Type B pancreatic cell (in vitro differentiated cells): ENCODE measurements at regions not wholly inside any gene's neighbourhood (a gene's known extent, or its start where the extent isn't known, plus 50 kb on each side); places are given as distances from the start of the nearest gene placed in this dataset.

Experiments used
- DNase-seq: peaks from one replicate; pipeline ENCODE4 v3.0.0; 2021; ENCODE audit warnings: mixed read lengths; ENCODE audit not compliant: unreplicated experiment; ENCODE audit errors: extremely low spot score
- H3K27ac Mint-ChIP-seq: 2 replicates; pipeline ENCODE4 v1.8.0; 2021; ENCODE audit warnings: mild to moderate bottlenecking, mixed read lengths
- H3K27me3 Mint-ChIP-seq: 2 replicates; pipeline ENCODE4 v1.8.0; 2021; ENCODE audit warnings: mixed read lengths
- H3K36me3 Mint-ChIP-seq: 2 replicates; pipeline ENCODE4 v1.8.0; 2021; ENCODE audit warnings: mixed read lengths
- H3K4me1 Mint-ChIP-seq: one replicate; pipeline ENCODE4 v1.8.0; 2021; ENCODE audit warnings: mixed read lengths; ENCODE audit not compliant: unreplicated experiment
- H3K4me3 Mint-ChIP-seq: 2 replicates; pipeline ENCODE4 v1.8.0; 2021; ENCODE audit warnings: mild to moderate bottlenecking, mixed read lengths
- H3K9me3 Mint-ChIP-seq: 2 replicates; pipeline ENCODE4 v1.8.0; 2021; ENCODE audit warnings: mixed read lengths
- TF ChIP-seq, protein P1 (sequence below): fragments of 200-600 bp; sonication (generic); conservative IDR thresholded peaks from 2 replicates; pipeline ENCODE4 v1.5.0; 2021; ENCODE audit warnings: antibody characterized with exemption, mild to moderate bottlenecking

DNA sequence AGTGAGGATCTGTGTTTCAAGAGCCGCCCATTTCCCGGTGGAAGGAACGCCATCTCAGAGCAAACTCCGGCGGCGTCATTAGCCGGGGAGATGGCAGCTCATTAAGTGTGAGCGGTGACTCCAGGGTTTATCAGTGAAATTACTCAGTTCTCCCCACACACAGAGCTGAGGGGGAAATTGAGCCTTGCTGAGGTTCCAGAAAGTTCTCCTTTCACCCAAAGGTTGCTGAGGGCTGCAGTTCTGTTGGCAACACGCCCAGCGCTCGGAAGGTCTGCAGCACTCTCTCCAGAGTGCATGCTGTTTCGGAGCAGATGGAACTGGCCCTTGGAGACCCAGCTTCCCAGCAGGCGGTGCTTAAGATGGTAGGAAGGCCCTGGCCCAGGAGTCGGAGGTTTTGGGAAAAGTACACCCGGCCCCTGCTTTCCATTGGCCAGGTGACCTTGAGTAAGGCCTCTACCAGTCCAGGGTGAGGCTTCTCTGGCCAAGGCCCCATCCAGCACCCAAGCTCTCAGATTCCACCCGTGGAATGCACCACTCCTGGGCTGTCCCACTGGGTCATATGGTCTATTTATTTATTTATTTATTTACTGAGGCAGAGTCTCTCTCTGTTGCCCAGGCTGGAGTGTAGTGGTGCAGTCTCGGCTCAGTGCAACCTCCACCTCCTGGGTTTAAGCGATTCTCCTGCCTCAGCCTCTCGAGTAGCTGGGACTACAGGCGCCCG lies 167.7 kb upstream of the CIBAR2 start:
- H3K27me3 Mint-ChIP-seq: peaks cover 8% of the 10 kb centered on the region
- TF ChIP-seq, protein P1, sequence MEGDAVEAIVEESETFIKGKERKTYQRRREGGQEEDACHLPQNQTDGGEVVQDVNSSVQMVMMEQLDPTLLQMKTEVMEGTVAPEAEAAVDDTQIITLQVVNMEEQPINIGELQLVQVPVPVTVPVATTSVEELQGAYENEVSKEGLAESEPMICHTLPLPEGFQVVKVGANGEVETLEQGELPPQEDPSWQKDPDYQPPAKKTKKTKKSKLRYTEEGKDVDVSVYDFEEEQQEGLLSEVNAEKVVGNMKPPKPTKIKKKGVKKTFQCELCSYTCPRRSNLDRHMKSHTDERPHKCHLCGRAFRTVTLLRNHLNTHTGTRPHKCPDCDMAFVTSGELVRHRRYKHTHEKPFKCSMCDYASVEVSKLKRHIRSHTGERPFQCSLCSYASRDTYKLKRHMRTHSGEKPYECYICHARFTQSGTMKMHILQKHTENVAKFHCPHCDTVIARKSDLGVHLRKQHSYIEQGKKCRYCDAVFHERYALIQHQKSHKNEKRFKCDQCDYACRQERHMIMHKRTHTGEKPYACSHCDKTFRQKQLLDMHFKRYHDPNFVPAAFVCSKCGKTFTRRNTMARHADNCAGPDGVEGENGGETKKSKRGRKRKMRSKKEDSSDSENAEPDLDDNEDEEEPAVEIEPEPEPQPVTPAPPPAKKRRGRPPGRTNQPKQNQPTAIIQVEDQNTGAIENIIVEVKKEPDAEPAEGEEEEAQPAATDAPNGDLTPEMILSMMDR: no peak
- H3K4me3 Mint-ChIP-seq: no peak overlapping the region
- H3K36me3 Mint-ChIP-seq: no peaks in the 10 kb centered on the region
- no peak overlapping the region for H3K27ac Mint-ChIP-seq
- no peaks in the 10 kb centered on the region for H3K9me3 Mint-ChIP-seq
- peaks cover 35% of the 10 kb centered on the region for H3K4me1 Mint-ChIP-seq
- no peak for DNase-seq

DNA sequence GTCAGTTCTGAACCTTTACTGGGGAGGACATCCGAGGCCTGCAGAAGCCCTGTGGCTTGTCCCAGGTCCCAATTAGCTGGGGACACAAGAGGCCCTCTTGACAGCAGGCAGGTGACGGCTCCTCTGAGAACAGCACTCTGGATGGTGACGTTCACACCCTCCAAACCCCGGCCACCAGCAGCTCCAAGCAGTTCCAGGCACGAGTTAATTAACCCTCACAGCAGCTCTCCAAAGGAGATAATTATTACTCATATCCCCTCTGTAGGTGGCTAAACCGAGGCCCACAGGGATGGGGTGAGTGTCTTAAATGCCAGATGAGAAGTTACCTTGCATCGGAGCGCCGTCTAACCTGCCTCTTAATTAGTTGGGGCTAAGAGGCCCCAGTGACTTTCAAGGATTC lies 168.9 kb upstream of the CIBAR2 start:
- TF ChIP-seq, protein P1: no peak
- no peaks in the 10 kb centered on the region for H3K9me3 Mint-ChIP-seq
- H3K4me3 Mint-ChIP-seq: no peak overlapping the region
- peaks cover 8% of the 10 kb centered on the region for H3K27me3 Mint-ChIP-seq
- H3K4me1 Mint-ChIP-seq: peaks cover 38% of the 10 kb centered on the region
- DNase-seq: no peak
- no peak overlapping the region for H3K27ac Mint-ChIP-seq
- no peaks in the 10 kb centered on the region for H3K36me3 Mint-ChIP-seq

DNA sequence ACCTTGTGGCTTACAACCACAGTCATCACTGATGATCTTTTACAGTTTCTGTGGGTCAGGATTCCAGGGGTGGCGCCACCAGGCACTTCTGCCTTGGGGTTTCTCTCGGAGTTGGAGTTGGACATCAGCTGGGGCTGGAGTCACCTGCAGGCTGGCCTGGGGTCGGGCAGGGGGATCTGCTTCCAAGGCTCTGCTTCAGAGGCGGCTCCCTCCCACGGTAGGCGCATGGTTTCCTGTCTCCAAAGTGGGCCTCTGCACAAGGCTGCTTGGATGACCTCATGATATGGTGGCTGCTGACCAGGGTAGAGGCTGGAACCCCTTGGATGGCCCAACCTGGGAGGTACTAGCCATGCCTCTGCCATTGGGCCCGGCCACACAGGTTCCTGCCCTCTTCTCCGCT lies 170.6 kb upstream of the CIBAR2 start:
- TF ChIP-seq, protein P1: no peak
- Mint-ChIP-seq H3K4me3 (no peak overlapping the region), H3K27ac (no peak overlapping the region), H3K36me3 (no peaks in the 10 kb centered on the region), H3K4me1 (peaks cover 52% of the 10 kb centered on the region), H3K9me3 (no peaks in the 10 kb centered on the region), H3K27me3 (peaks cover 14% of the 10 kb centered on the region)
- DNase-seq: no peak

DNA sequence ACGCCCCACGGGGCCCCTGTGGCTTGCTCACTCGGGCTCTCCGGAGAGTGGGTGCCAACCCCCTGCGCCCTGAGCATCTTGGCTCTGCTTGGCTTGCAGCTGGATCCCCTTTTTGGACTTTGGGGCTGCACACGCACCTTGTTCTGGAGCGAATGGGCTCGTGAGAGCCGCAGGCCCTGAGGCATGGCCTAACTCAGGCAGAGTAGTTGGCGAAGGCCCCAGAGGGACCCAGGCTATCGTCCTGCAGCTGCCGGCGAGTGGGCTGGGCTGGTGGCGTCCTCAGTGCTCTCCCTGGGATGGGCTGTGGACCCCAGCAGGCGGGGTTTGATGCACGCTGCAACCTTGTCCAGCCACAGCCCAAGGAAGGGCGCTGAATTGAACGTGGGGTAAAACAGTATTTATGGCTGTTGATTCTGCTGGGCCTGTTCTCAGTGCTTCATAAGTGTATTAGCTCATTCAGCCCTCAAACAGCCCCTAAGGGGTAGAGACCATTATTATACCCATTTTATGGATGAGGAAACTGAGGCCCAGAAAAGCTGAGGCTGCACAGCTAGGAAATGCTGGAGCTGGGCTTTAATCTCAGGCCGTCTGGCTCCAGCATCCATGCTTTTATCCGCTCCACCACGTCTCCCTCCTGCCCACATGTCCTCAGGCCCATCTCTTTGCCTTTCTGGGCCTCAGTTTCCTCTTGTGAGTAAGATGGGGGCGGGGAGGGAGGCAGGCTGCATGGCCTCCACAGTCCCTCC lies 171.2 kb upstream of the CIBAR2 start:
- Mint-ChIP-seq H3K36me3 (no peaks in the 10 kb centered on the region), H3K27me3 (peaks cover 14% of the 10 kb centered on the region), H3K4me3 (no peak overlapping the region), H3K9me3 (no peaks in the 10 kb centered on the region), H3K27ac (no peak overlapping the region), H3K4me1 (peaks cover 48% of the 10 kb centered on the region)
- DNase-seq: no peak
- TF ChIP-seq, protein P1: no peak

DNA sequence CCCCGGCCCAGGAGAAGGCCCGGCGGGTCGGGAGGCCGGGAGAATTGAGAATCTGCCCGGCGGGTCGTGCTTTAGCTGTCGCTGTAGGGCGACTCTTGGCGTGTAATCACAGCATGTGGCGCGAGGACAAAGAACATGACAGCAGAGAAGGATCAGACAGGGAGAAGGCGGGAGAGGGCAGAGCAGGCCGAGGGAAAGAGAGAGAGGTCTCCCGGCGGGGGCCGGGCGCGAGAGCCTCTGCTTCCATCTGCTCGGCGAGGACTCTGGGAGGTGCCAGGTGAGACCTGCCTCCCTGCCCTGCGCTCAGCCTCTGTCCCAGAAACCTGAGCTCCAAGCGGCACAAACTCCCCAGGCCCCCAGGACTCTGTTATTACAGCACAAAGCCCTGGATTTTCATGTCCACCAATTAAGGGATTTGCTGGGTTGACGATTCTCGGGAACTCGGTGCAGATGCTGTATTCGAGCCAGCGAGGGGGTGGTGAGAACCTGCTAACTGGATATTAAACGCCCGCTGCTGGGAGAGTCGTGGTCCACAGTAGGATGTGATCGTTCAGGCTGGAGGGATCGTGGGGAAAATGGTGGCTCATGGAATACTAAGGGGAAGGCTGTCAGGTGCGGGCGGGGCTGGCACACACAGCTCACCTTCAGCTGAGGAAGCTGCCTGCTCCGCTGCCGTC lies 172.0 kb upstream of the CIBAR2 start:
- TF ChIP-seq, protein P1: no peak
- Mint-ChIP-seq H3K27me3 (peaks cover 14% of the 10 kb centered on the region), H3K4me1 (peaks cover 48% of the 10 kb centered on the region), H3K4me3 (no peak overlapping the region), H3K36me3 (no peaks in the 10 kb centered on the region), H3K27ac (no peak overlapping the region), H3K9me3 (no peaks in the 10 kb centered on the region)
- no peak for DNase-seq
